CD4-positive, alpha-beta memory T cell (primary cell): ENCODE measurements at regions not wholly inside any gene's neighbourhood (a gene's known extent, or its start where the extent isn't known, plus 50 kb on each side); places are given as distances from the start of the nearest gene placed in this dataset.

Experiments used
- CTCF ChIA-PET: fragments of 350-600 bp; sonication (Branson Sonifier 250); formaldehyde crosslinking; loops from one replicate; lab custom pipeline; 2021; ENCODE audit warnings: inconsistent platforms; ENCODE audit not compliant: partially characterized antibody; lab: Charles Lee
- POLR2A ChIA-PET: fragments of 350-600 bp; sonication (Branson Sonifier 250); formaldehyde crosslinking; loops from one replicate; lab custom pipeline; 2021; ENCODE audit not compliant: partially characterized antibody; lab: Charles Lee
- DNase-seq, 5 donors: peaks; one replicate each; pipeline versions ENCODE4 v3.0.0 to v3.0.0-alpha.2; 2020 to 2022; ENCODE audit warnings: mixed read lengths in 1 of 5
- H3K27ac ChIP-seq: one replicate; pipeline ENCODE4 v1.7.0; 2013; ENCODE audit warnings: low read depth, low read length
- H3K27me3 ChIP-seq: 2 replicates; pipeline ENCODE4 v1.7.0; 2013; ENCODE audit warnings: mild to moderate bottlenecking, low read length, moderate library complexity; ENCODE audit not compliant: insufficient read depth
- H3K36me3 ChIP-seq: 2 replicates; pipeline ENCODE4 v1.7.0; 2013; ENCODE audit warnings: mild to moderate bottlenecking, low read length, moderate library complexity; ENCODE audit not compliant: insufficient read depth
- H3K4me1 ChIP-seq: 2 replicates; pipeline ENCODE4 v1.7.0; 2013; ENCODE audit warnings: mild to moderate bottlenecking, low read length, moderate library complexity; ENCODE audit not compliant: insufficient read depth
- H3K4me3 ChIP-seq, 2 donors: one replicate each; pipeline ENCODE4 v1.7.0; 2013; ENCODE audit warnings: low read length in 2 of 2, mild to moderate bottlenecking in 1 of 2
- H3K9me3 ChIP-seq, 2 donors: one replicate each; pipeline ENCODE4 v1.7.0; 2013; ENCODE audit warnings: low read length in 2 of 2, control low read depth in 1 of 2; ENCODE audit not compliant: control insufficient read depth in 1 of 2
- H3K27ac Mint-ChIP-seq, 7 donors: one replicate each; pipeline ENCODE4 v1.8.0; 2020 to 2021; ENCODE audit warnings: mixed read lengths in 7 of 7, mild to moderate bottlenecking in 6 of 7, inconsistent platforms in 3 of 7, moderate library complexity in 3 of 7
- H3K27me3 Mint-ChIP-seq, 2 donors: one replicate each; pipeline ENCODE4 v1.8.0; 2020 to 2021; ENCODE audit warnings: mixed read lengths in 2 of 2
- H3K36me3 Mint-ChIP-seq, 2 donors: one replicate each; pipeline ENCODE4 v1.8.0; 2020 to 2021; ENCODE audit warnings: mixed read lengths in 2 of 2, inconsistent platforms in 1 of 2, mild to moderate bottlenecking in 1 of 2
- H3K4me1 Mint-ChIP-seq, 4 donors: one replicate each; pipeline ENCODE4 v1.8.0; 2020 to 2021; ENCODE audit warnings: mixed read lengths in 4 of 4, mild to moderate bottlenecking in 1 of 4
- H3K4me3 Mint-ChIP-seq, 8 donors: one replicate each; pipeline ENCODE4 v1.8.0; 2020 to 2021; ENCODE audit warnings: mixed read lengths in 8 of 8, mild to moderate bottlenecking in 7 of 8, moderate library complexity in 6 of 8, inconsistent platforms in 3 of 8
- H3K9me3 Mint-ChIP-seq, 8 donors: one replicate each; pipeline ENCODE4 v1.8.0; 2020 to 2021; ENCODE audit warnings: mixed read lengths in 8 of 8, mild to moderate bottlenecking in 5 of 8, inconsistent platforms in 3 of 8, moderate library complexity in 1 of 8
- intact Hi-C: fragments of 100-400 bp; cut with micrococcal nuclease; formaldehyde crosslinking; loops from one replicate; pipeline ENCODE4 v1.15.1; 2023

DNA sequence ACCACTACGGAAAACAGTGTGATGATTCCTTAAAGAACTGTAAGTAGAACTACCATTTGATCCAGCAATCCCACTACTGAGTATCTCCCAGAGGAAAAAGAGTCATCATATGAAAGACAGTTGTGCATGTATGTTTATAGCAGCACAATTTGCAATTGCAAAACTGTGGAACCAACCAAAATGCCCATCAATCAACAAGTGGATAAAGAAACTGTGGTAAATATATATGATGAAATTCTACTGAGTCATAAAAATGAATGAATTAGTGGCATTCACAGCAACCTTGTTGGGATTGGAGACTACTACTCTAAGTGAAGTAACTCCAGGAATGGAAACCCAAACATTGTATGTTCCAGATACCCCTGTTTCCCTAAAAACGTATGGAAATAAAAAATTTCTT is 337.0 kb upstream of the PTBP2 start:
- no peaks in the 10 kb centered on the region for H3K27me3 Mint-ChIP-seq
- H3K4me3 Mint-ChIP-seq: no peak overlapping the region
- H3K4me1 ChIP-seq: no peaks in the 10 kb centered on the region
- H3K9me3 Mint-ChIP-seq: peaks cover 0 to 11% (median 9%) of the 10 kb centered on the region in 8 donors
- no peaks in the 10 kb centered on the region for H3K4me1 Mint-ChIP-seq
- no peak overlapping the region for H3K4me3 ChIP-seq
- no peaks in the 10 kb centered on the region for H3K9me3 ChIP-seq
- H3K27me3 ChIP-seq: no peaks in the 10 kb centered on the region
- no peaks in the 10 kb centered on the region for H3K36me3 ChIP-seq
- POLR2A ChIA-PET: no interaction called here
- CTCF ChIA-PET: no interaction called here
- intact Hi-C loops: no loop called here
- no peak for DNase-seq
- H3K27ac Mint-ChIP-seq: no peak overlapping the region
- no peak overlapping the region for H3K27ac ChIP-seq
- no peaks in the 10 kb centered on the region for H3K36me3 Mint-ChIP-seq

DNA sequence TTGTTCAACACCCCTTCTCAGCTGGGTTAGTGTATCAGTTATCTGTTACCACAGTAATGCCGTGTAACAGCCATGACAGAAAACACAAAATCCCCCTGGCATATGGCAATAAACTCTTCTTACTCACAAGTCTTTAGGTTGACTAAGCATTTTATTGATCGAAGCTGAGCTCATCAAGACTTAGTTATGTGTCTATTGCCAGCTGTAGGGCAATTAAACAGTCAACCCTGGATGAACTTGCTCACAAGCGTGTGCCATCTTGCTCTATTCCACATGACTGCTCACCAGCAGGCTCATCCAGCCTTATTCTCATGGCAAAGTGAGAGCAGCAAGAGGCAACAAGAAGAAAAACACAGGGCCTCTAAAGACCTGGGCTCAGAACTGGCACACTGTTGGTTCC is 333.8 kb upstream of the PTBP2 start:
- Mint-ChIP-seq H3K27me3 (no peaks in the 10 kb centered on the region), H3K36me3 (no peaks in the 10 kb centered on the region), H3K27ac (no peak overlapping the region), H3K9me3 (peaks cover 0 to 9% (median 5%) of the 10 kb centered on the region in 8 donors), H3K4me1 (no peaks in the 10 kb centered on the region), H3K4me3 (no peak overlapping the region)
- H3K27me3 ChIP-seq: no peaks in the 10 kb centered on the region
- no peaks in the 10 kb centered on the region for H3K9me3 ChIP-seq
- ChIA-PET POLR2A (no interaction called here), CTCF (no interaction called here)
- no peak for DNase-seq
- no peaks in the 10 kb centered on the region for H3K36me3 ChIP-seq
- no peaks in the 10 kb centered on the region for H3K4me1 ChIP-seq
- H3K27ac ChIP-seq: no peak overlapping the region
- no peak overlapping the region for H3K4me3 ChIP-seq
- intact Hi-C loops: no loop called here

DNA sequence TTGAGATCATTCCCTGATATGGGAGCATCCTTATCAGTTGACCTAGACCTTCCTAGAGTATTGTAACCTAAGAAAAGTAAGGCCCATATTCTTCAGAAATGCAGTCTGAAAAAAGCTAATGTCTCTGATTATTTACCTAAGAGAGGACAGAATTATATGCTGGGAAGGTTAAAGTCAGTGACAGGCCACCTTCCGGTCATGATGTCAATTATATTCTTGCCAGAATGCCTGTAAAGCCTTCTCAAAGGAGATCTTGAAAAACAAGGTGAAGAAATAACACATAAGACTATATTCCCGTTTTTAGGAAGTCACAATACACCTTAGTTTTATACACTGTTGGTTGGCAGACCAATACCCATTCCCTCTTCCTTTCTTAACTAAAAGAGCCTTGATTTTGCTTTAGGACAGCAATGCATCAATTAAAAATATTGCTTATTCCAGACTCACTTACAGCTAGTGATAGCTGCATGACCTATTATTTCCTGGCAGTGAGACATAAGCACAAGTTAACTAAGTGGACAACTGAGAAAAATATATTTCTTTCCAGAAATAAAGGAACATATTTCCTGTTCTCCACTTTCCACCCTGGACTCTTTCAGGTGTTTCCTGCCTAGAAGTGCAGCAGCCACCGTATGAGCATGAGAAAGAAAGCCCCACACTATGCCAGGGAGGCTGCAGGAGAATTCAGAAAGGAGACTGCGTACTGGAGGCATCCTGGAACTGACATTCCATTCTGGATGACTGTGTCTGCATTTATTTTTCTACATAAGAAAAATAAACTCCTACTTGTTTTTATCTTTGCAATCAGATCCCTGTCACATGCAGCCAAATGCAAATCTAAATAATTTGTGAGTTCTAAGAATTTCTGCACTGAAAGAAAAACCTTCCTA is 332.9 kb upstream of the PTBP2 start:
- ChIA-PET POLR2A (no interaction called here), CTCF (no interaction called here)
- Mint-ChIP-seq H3K9me3 (peaks cover 0 to 9% (median 1%) of the 10 kb centered on the region in 8 donors), H3K27ac (no peak overlapping the region), H3K4me1 (no peaks in the 10 kb centered on the region), H3K4me3 (no peak overlapping the region), H3K36me3 (no peaks in the 10 kb centered on the region), H3K27me3 (no peaks in the 10 kb centered on the region)
- no peaks in the 10 kb centered on the region for H3K27me3 ChIP-seq
- H3K9me3 ChIP-seq: no peaks in the 10 kb centered on the region
- no peak overlapping the region for H3K4me3 ChIP-seq
- intact Hi-C loops: no loop called here
- no peaks in the 10 kb centered on the region for H3K36me3 ChIP-seq
- H3K4me1 ChIP-seq: no peaks in the 10 kb centered on the region
- H3K27ac ChIP-seq: no peak overlapping the region
- no peak for DNase-seq

DNA sequence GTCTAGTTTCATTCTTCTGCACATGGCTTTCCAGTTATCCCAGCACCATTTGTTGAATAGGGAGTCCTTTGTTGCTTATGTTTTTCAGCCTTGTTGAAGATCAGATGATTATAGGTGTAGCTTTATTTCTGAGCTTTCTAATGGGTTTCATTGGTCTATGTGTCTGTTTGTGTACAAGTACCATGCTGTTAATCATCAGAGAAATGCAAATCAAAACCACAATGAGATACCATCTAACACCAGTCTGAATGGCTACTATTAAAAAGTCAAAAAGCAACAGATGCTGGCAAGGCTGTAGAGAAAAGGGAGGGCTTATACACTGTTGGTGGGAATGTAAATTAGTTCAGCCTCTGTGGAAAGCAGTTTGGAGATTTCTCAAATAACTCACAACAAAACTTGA is 321.5 kb upstream of the PTBP2 start:
- Mint-ChIP-seq H3K27me3 (no peaks in the 10 kb centered on the region), H3K27ac (no peak overlapping the region), H3K36me3 (no peaks in the 10 kb centered on the region), H3K9me3 (peaks cover 0 to 5% (median 2%) of the 10 kb centered on the region in 8 donors), H3K4me3 (no peak overlapping the region), H3K4me1 (no peaks in the 10 kb centered on the region)
- Histone ChIP-seq H3K27me3 (no peaks in the 10 kb centered on the region), H3K27ac (no peak overlapping the region), H3K9me3 (no peaks in the 10 kb centered on the region), H3K4me1 (no peaks in the 10 kb centered on the region), H3K4me3 (no peak overlapping the region), H3K36me3 (no peaks in the 10 kb centered on the region)
- intact Hi-C loops: no loop called here
- ChIA-PET POLR2A (no interaction called here), CTCF (interaction anchor here (0.6 kb wide), 1 partner anchor 305 kb away, joined by 3 read pairs; no protein-coding TSS in a partner anchor)
- DNase-seq: no peak

DNA sequence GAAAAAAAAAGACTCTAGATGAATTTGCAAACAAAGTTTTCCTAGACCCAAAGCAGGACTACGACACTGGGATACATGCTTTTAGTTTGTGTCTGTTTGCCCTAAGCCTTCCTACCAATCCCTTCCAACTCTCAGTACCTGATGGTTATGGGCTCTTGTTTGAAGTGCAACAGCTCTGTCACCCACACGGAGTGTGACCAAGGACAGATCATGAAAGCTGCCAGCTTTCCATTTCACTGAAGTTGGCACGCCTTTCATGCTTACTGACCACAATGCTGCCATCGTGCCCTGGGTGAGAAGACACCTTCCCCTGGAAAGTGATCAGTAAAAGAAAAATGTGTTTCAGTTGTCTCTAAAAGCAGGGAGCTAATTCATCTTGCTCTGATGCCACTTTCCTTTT is 312.5 kb upstream of the PTBP2 start:
- no peak for DNase-seq
- no peaks in the 10 kb centered on the region for H3K36me3 ChIP-seq
- no peaks in the 10 kb centered on the region for H3K27me3 Mint-ChIP-seq
- CTCF ChIA-PET: no interaction called here
- H3K27ac ChIP-seq: no peak overlapping the region
- H3K4me1 Mint-ChIP-seq: no peaks in the 10 kb centered on the region
- peaks cover 0 to 10% (median 0%) of the 10 kb centered on the region in 8 donors for H3K9me3 Mint-ChIP-seq
- POLR2A ChIA-PET: no interaction called here
- no peak overlapping the region for H3K4me3 Mint-ChIP-seq
- intact Hi-C loops: no loop called here
- no peaks in the 10 kb centered on the region for H3K27me3 ChIP-seq
- H3K4me1 ChIP-seq: no peaks in the 10 kb centered on the region
- H3K27ac Mint-ChIP-seq: no peak overlapping the region
- no peaks in the 10 kb centered on the region for H3K36me3 Mint-ChIP-seq
- no peak overlapping the region for H3K4me3 ChIP-seq
- no peaks in the 10 kb centered on the region for H3K9me3 ChIP-seq

DNA sequence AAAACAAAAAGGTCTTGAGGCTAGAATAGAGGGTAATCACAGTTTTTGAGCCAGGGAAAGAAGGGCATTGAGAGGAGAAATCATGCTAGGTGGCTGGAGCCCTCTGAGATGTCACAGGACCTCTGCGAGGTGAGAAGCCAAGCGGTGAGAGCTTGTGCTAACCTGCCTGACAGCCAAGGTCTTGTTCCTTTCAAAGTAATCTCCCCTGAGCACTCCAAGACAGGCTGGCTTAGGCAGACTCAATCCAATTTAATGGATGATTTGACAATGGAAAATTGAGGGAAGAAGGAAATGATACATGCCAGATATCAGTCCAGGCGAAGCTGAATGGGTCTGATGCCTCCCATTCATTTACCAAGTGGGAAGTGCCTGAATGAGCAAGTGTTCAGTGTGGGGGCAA is 311.9 kb upstream of the PTBP2 start:
- H3K36me3 ChIP-seq: no peaks in the 10 kb centered on the region
- no peak for DNase-seq
- H3K36me3 Mint-ChIP-seq: no peaks in the 10 kb centered on the region
- no peaks in the 10 kb centered on the region for H3K27me3 ChIP-seq
- H3K4me1 ChIP-seq: no peaks in the 10 kb centered on the region
- no peaks in the 10 kb centered on the region for H3K9me3 ChIP-seq
- no peak overlapping the region for H3K4me3 Mint-ChIP-seq
- CTCF ChIA-PET: no interaction called here
- H3K9me3 Mint-ChIP-seq: peaks cover 0 to 10% (median 0%) of the 10 kb centered on the region in 8 donors
- H3K4me3 ChIP-seq: no peak overlapping the region
- no peaks in the 10 kb centered on the region for H3K27me3 Mint-ChIP-seq
- H3K27ac ChIP-seq: no peak overlapping the region
- no peak overlapping the region for H3K27ac Mint-ChIP-seq
- POLR2A ChIA-PET: no interaction called here
- H3K4me1 Mint-ChIP-seq: no peaks in the 10 kb centered on the region
- intact Hi-C loops: no loop called here

DNA sequence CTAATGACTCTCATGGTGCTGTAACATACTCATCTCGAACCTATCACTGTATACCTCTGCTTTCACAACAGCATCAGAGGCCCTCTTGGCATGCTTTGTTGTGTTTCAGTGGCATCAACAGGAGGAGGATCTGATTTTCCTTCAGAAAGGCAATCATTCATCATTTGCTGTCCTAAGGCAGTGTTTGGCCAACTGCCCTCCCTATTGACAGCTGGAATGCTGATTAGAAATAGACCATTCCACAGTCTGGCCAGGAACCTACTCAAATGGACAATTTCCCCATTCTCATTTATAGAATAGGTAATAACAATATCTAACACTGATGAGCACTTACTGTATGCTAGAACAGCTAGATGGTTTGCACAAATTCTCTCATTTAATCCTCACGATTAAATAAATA is 310.6 kb upstream of the PTBP2 start:
- no peaks in the 10 kb centered on the region for H3K9me3 ChIP-seq
- no peak overlapping the region for H3K4me3 ChIP-seq
- H3K4me1 ChIP-seq: no peaks in the 10 kb centered on the region
- ChIA-PET CTCF (no interaction called here), POLR2A (no interaction called here)
- Mint-ChIP-seq H3K36me3 (no peaks in the 10 kb centered on the region), H3K27me3 (no peaks in the 10 kb centered on the region), H3K27ac (no peak overlapping the region), H3K4me3 (no peak overlapping the region), H3K4me1 (no peaks in the 10 kb centered on the region), H3K9me3 (peaks cover 0 to 10% (median under 1%) of the 10 kb centered on the region in 8 donors)
- H3K36me3 ChIP-seq: no peaks in the 10 kb centered on the region
- no peak for DNase-seq
- intact Hi-C loops: no loop called here
- no peak overlapping the region for H3K27ac ChIP-seq
- H3K27me3 ChIP-seq: no peaks in the 10 kb centered on the region
